Breast epithelium (tissue), 3 donors: ENCODE measurements at regions not wholly inside any gene's neighbourhood (a gene's known extent, or its start where the extent isn't known, plus 50 kb on each side); places are given as distances from the start of the nearest gene placed in this dataset.

Experiments
- CTCF ChIP-seq, 3 donors: fragments of 450-650 bp; IDR thresholded peaks; one replicate each; pipeline ENCODE4 v1.5.1; 2016 to 2017; ENCODE audit warnings: antibody characterized with exemption in 3 of 3, mild to moderate bottlenecking in 3 of 3, moderate library complexity in 3 of 3
- POLR2A ChIP-seq: fragments of 450-650 bp; IDR thresholded peaks from one replicate; pipeline ENCODE4 v1.6.1; 2016; ENCODE audit warnings: antibody characterized with exemption, mild to moderate bottlenecking, moderate library complexity
- POLR2AphosphoS5 ChIP-seq, 3 donors: sonication (generic); formaldehyde crosslinking; IDR thresholded peaks; one replicate each; pipeline ENCODE4 v1.6.1; 2017; ENCODE audit warnings: antibody characterized with exemption in 3 of 3

GRCh38 chr9:24459953-24460352, 85.7 kb downstream of the IZUMO3 start:
- TF ChIP-seq POLR2AphosphoS5 (IDR thresholded peaks at IDR 0.05) (no peak), CTCF (IDR thresholded peaks at IDR 0.05) (no peak), POLR2A (no peak)
